Keratinocyte (primary cell): ENCODE measurements at regions not wholly inside any gene's neighbourhood (a gene's known extent, or its start where the extent isn't known, plus 50 kb on each side); places are given as distances from the start of the nearest gene placed in this dataset.

Source experiments
- DNase-seq: peaks from one replicate; pipeline ENCODE4 v3.0.0-alpha.2; 2011; ENCODE audit warnings: low read depth, missing footprints, low spot score
- FAIRE-seq: peaks from 2 replicates; lab custom pipeline; 2011; peaks lifted over from hg19 to GRCh38; lab: Jason Lieb, UNC
- H2AFZ ChIP-seq: 2 replicates; pipeline ENCODE4 v1.6.0; 2012; ENCODE audit warnings: low read length, control low read depth, inconsistent platforms; ENCODE audit not compliant: control insufficient read depth
- H3K27ac ChIP-seq: 2 replicates; pipeline ENCODE4 v1.5.1; 2011; ENCODE audit warnings: low read length; ENCODE audit not compliant: control insufficient read depth, insufficient read depth
- H3K27me3 ChIP-seq: 3 replicates; pipeline ENCODE4 v1.6.0; 2011; ENCODE audit warnings: low read length; ENCODE audit not compliant: control insufficient read depth, insufficient read depth; ENCODE audit errors: extremely low read depth
- H3K36me3 ChIP-seq, 2 experiments: 2 replicates in 1 of 2; 3 replicates in 1 of 2; pipeline ENCODE4 v1.5.1; 2011; ENCODE audit warnings: low read length in 2 of 2, mild to moderate bottlenecking in 1 of 2; ENCODE audit not compliant: control insufficient read depth in 2 of 2, insufficient read depth in 2 of 2; ENCODE audit errors: extremely low read depth in 1 of 2
- H3K4me1 ChIP-seq: 3 replicates; pipeline ENCODE4 v1.5.1; 2011; ENCODE audit warnings: low read length; ENCODE audit not compliant: control insufficient read depth, insufficient read depth; ENCODE audit errors: extremely low read depth
- H3K4me2 ChIP-seq: 3 replicates; pipeline ENCODE4 v1.6.0; 2011; ENCODE audit warnings: low read depth, low read length; ENCODE audit not compliant: control insufficient read depth, insufficient read depth; ENCODE audit errors: extremely low read depth
- H3K4me3 ChIP-seq, 3 experiments: fragments of 200-600 bp in 1 of 3; sonication (generic) in 1 of 3; 2 replicates in 2 of 3; 3 replicates in 1 of 3; pipeline ENCODE4 v1.5.1; 2011 to 2016; ENCODE audit warnings: low read length in 3 of 3, mild to moderate bottlenecking in 3 of 3, control low read depth in 2 of 3, inconsistent platforms in 1 of 3, low read depth in 1 of 3, mixed read lengths in 1 of 3, mixed run types in 1 of 3, moderate library complexity in 1 of 3; ENCODE audit not compliant: control insufficient read depth in 2 of 3, insufficient read depth in 2 of 3; ENCODE audit errors: extremely low read depth in 1 of 3
- H3K79me2 ChIP-seq: 2 replicates; pipeline ENCODE4 v1.6.0; 2012; ENCODE audit warnings: low read length; ENCODE audit not compliant: control insufficient read depth, insufficient read depth
- H3K9ac ChIP-seq: 3 replicates; pipeline ENCODE4 v1.6.0; 2011; ENCODE audit warnings: low read length; ENCODE audit not compliant: control insufficient read depth, insufficient read depth; ENCODE audit errors: extremely low read depth
- H3K9me1 ChIP-seq: 3 replicates; pipeline ENCODE4 v1.6.0; 2011; ENCODE audit warnings: low read length; ENCODE audit not compliant: control insufficient read depth, insufficient read depth; ENCODE audit errors: extremely low read depth
- H3K9me3 ChIP-seq: 2 replicates; pipeline ENCODE4 v1.5.1; 2012; ENCODE audit warnings: low read depth, low read length; ENCODE audit not compliant: control insufficient read depth
- H4K20me1 ChIP-seq: 3 replicates; pipeline ENCODE4 v1.6.0; 2011; ENCODE audit warnings: low read length; ENCODE audit not compliant: control insufficient read depth, insufficient read depth; ENCODE audit errors: extremely low read depth
- CTCF ChIP-seq, 3 experiments: IDR thresholded peaks in 1 of 3; conservative IDR thresholded peaks in 1 of 3; optimal IDR thresholded peaks in 1 of 3; 2 replicates in 2 of 3; 3 replicates in 1 of 3; pipeline versions ENCODE3 to v1.5.1; 2011; ENCODE audit warnings: low read length in 3 of 3, mild to moderate bottlenecking in 3 of 3, moderate library complexity in 2 of 3, control low read depth in 1 of 3, inconsistent platforms in 1 of 3; ENCODE audit not compliant: insufficient read depth in 2 of 3; ENCODE audit errors: extremely low read depth in 1 of 3
- EZH2 ChIP-seq: IDR thresholded peaks from one replicate; pipeline ENCODE4 v1.6.1; 2012; ENCODE audit warnings: inconsistent platforms, mild to moderate bottlenecking, low read length, moderate library complexity
- dilution Hi-C: fragments of 300-500 bp; cut with MboI; formaldehyde crosslinking; loops from one replicate; pipeline ENCODE4 v1.7.0; 2020; ENCODE audit warnings: low sequenced_read_pairs; ENCODE audit not compliant: extremely low pct_ligation_motif_present

GRCh38 chr13:106029676-106030290, 505.7 kb downstream of the EFNB2 start:
- Histone ChIP-seq H4K20me1 (no peaks in the 10 kb centered on the region), H3K9me3 (no peaks in the 10 kb centered on the region), H3K27ac (no peak overlapping the region), H3K4me3 (no peak overlapping the region), H3K36me3 (no peaks in the 10 kb centered on the region), H2AFZ (no peak overlapping the region), H3K9ac (no peak overlapping the region), H3K4me2 (no peak overlapping the region), H3K27me3 (no peaks in the 10 kb centered on the region), H3K9me1 (no peaks in the 10 kb centered on the region), H3K79me2 (no peaks in the 10 kb centered on the region), H3K4me1 (peaks cover 3% of the 10 kb centered on the region)
- DNase-seq (no peak), FAIRE-seq (no peak)
- no peak for TF ChIP-seq EZH2
- no peak for TF ChIP-seq CTCF (optimal IDR thresholded peaks at IDR 0.05 in 1 of 3, IDR thresholded peaks at IDR 0.05 in 1 of 3, conservative IDR thresholded peaks at IDR 0.05 in 1 of 3; ENCODE audit: extremely low read depth in 1 of 3, insufficient read depth in 2 of 3, low read length in 3 of 3)
- dilution Hi-C loops, result no loop called here

GRCh38 chr13:106028911-106029310, 506.6 kb downstream of the EFNB2 start:
- DNase-seq, result no peak
- Histone ChIP-seq H3K27ac (no peak overlapping the region), H3K4me1 (no peaks in the 10 kb centered on the region), H3K9me1 (no peaks in the 10 kb centered on the region), H4K20me1 (no peaks in the 10 kb centered on the region), H3K27me3 (no peaks in the 10 kb centered on the region), H3K79me2 (no peaks in the 10 kb centered on the region), H3K4me3 (no peak overlapping the region), H3K4me2 (no peak overlapping the region), H3K9me3 (no peaks in the 10 kb centered on the region), H3K9ac (no peak overlapping the region), H2AFZ (no peak overlapping the region), H3K36me3 (no peaks in the 10 kb centered on the region)
- no peak for FAIRE-seq
- no peak for TF ChIP-seq CTCF (optimal IDR thresholded peaks at IDR 0.05 in 1 of 3, IDR thresholded peaks at IDR 0.05 in 1 of 3, conservative IDR thresholded peaks at IDR 0.05 in 1 of 3; ENCODE audit: extremely low read depth in 1 of 3, insufficient read depth in 2 of 3, low read length in 3 of 3)
- no peak for TF ChIP-seq EZH2
- dilution Hi-C loops, result no loop called here
